ENCODE measurements at regions not wholly inside any gene's neighbourhood (a gene's known extent, or its start where the extent isn't known, plus 50 kb on each side); places are given as distances from the start of the nearest gene placed in this dataset.

DNA sequence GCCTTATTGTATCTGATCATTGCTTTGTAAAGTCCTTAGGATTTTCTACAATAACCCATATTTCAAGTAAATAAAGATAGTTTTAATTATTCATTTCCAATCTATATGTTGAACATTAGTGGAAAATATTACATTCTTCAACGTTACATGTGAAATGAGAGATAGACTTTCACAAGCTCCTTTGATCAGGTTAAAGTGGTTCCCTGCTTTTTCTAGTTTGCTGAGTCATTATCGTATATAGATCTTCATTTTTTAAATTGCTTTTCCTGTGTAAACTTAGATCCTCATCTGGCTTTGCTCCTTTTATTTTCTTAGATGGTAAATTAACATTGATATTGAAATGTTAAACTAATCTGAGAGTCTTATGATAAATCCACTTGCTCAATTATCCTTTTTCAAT, 599.0 kb downstream of the TRAM1L1 start:
- Mint-ChIP-seq H3K9me3 (no peaks in the 10 kb centered on the region), H3K4me1 (peaks cover 3% of the 10 kb centered on the region; the same call in 1 of the 3 replicates)

DNA sequence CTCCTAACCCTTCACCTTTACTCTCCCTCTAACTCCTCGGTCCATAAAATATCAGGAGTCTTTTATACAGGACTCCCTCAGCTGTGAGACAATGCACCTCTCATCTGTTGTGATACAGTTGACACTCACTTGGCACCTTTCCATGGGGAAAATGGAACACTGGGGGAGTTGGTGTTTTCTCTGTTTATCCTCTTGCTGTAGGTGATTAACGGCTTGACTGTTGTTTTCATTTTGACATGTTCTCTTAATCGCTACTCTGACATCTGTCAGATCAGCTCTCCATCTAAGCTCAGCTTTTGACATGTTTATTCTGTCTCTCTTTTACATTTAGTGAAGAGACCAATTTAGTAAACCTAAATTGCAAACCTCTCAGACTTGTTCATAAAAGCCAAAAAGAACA, 604.8 kb downstream of the TRAM1L1 start:
- H4K20me1 ChIP-seq (replicated peaks; ENCODE audit: insufficient read depth): no peaks in the 10 kb centered on the region
- peaks cover 10% of the 10 kb centered on the region for H3K36me3 Mint-ChIP-seq (ENCODE audit: low read depth)
- no peak for DNase-seq (ENCODE audit: low spot score)
- H3K27ac Mint-ChIP-seq: no peak overlapping the region
- H3K27me3 ChIP-seq (ENCODE audit: insufficient read depth): no peaks in the 10 kb centered on the region
- no peaks in the 10 kb centered on the region for H3K4me1 ChIP-seq (ENCODE audit: insufficient read depth)
- H3K27ac ChIP-seq (ENCODE audit: low read depth): no peak overlapping the region
- H3K9me3 Mint-ChIP-seq: peaks cover 17% of the 10 kb centered on the region
- peaks cover 2% of the 10 kb centered on the region for H3K27me3 Mint-ChIP-seq (ENCODE audit: insufficient read depth, low read depth, poor library complexity)
- no peaks in the 10 kb centered on the region for H3F3A ChIP-seq (replicated peaks; ENCODE audit: low read depth)
- no peak for ATAC-seq
- H3K4me3 ChIP-seq: no peak overlapping the region
- no peak overlapping the region for H3K4me3 Mint-ChIP-seq
- no peak overlapping the region for H2AFZ ChIP-seq
- H3K4me2 ChIP-seq: no peak overlapping the region
- H3K79me2 ChIP-seq (replicated peaks; ENCODE audit: insufficient read depth): no peaks in the 10 kb centered on the region
- H3K4me1 Mint-ChIP-seq: peaks cover 3% of the 10 kb centered on the region; the same call in 1 of the 3 replicates
- 0 out of 2 replicates have a peak, but pooled peaks cover 3% of the 10 kb centered on the region for H3K9me2 ChIP-seq (ENCODE audit: insufficient read depth)
- H3K36me3 ChIP-seq (ENCODE audit: insufficient read depth): no peaks in the 10 kb centered on the region
- no peak for TF ChIP-seq NANOG (IDR thresholded peaks at IDR 0.05; ENCODE audit: borderline replicate concordance)
- TF ChIP-seq, protein P1, sequence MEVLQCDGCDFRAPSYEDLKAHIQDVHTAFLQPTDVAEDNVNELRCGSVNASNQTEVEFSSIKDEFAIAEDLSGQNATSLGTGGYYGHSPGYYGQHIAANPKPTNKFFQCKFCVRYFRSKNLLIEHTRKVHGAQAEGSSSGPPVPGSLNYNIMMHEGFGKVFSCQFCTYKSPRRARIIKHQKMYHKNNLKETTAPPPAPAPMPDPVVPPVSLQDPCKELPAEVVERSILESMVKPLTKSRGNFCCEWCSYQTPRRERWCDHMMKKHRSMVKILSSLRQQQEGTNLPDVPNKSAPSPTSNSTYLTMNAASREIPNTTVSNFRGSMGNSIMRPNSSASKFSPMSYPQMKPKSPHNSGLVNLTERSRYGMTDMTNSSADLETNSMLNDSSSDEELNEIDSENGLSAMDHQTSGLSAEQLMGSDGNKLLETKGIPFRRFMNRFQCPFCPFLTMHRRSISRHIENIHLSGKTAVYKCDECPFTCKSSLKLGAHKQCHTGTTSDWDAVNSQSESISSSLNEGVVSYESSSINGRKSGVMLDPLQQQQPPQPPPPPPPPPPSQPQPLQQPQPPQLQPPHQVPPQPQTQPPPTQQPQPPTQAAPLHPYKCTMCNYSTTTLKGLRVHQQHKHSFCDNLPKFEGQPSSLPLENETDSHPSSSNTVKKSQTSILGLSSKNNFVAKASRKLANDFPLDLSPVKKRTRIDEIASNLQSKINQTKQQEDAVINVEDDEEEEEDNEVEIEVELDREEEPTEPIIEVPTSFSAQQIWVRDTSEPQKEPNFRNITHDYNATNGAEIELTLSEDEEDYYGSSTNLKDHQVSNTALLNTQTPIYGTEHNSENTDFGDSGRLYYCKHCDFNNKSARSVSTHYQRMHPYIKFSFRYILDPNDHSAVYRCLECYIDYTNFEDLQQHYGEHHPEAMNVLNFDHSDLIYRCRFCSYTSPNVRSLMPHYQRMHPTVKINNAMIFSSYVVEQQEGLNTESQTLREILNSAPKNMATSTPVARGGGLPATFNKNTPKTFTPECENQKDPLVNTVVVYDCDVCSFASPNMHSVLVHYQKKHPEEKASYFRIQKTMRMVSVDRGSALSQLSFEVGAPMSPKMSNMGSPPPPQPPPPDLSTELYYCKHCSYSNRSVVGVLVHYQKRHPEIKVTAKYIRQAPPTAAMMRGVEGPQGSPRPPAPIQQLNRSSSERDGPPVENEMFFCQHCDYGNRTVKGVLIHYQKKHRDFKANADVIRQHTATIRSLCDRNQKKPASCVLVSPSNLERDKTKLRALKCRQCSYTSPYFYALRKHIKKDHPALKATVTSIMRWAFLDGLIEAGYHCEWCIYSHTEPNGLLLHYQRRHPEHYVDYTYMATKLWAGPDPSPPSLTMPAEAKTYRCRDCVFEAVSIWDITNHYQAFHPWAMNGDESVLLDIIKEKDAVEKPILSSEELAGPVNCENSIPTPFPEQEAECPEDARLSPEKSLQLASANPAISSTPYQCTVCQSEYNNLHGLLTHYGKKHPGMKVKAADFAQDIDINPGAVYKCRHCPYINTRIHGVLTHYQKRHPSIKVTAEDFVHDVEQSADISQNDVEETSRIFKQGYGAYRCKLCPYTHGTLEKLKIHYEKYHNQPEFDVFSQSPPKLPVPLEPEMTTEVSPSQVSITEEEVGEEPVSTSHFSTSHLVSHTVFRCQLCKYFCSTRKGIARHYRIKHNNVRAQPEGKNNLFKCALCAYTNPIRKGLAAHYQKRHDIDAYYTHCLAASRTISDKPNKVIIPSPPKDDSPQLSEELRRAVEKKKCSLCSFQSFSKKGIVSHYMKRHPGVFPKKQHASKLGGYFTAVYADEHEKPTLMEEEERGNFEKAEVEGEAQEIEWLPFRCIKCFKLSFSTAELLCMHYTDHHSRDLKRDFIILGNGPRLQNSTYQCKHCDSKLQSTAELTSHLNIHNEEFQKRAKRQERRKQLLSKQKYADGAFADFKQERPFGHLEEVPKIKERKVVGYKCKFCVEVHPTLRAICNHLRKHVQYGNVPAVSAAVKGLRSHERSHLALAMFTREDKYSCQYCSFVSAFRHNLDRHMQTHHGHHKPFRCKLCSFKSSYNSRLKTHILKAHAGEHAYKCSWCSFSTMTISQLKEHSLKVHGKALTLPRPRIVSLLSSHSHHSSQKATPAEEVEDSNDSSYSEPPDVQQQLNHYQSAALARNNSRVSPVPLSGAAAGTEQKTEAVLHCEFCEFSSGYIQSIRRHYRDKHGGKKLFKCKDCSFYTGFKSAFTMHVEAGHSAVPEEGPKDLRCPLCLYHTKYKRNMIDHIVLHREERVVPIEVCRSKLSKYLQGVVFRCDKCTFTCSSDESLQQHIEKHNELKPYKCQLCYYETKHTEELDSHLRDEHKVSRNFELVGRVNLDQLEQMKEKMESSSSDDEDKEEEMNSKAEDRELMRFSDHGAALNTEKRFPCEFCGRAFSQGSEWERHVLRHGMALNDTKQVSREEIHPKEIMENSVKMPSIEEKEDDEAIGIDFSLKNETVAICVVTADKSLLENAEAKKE (CRISPR knock-in tag; IDR thresholded peaks at IDR 0.05): no peak
- no peak for TF ChIP-seq ZNF114 (CRISPR knock-in tag; IDR thresholded peaks at IDR 0.05)
- TF ChIP-seq JUNB (IDR thresholded peaks at IDR 0.05; ENCODE audit: unreplicated experiment): no peak
- no peak for TF ChIP-seq STAT1 (IDR thresholded peaks at IDR 0.05; ENCODE audit: unreplicated experiment)
- TF ChIP-seq EZH2 (IDR thresholded peaks at IDR 0.05; ENCODE audit: low read depth, unreplicated experiment): no peak
- TF ChIP-seq POLR2AphosphoS5 (IDR thresholded peaks at IDR 0.05; ENCODE audit: low read depth): no peak
- TF ChIP-seq CREB1 (CRISPR knock-in tag; IDR thresholded peaks at IDR 0.05; ENCODE audit: low read depth): no peak
- TF ChIP-seq, protein P2, sequence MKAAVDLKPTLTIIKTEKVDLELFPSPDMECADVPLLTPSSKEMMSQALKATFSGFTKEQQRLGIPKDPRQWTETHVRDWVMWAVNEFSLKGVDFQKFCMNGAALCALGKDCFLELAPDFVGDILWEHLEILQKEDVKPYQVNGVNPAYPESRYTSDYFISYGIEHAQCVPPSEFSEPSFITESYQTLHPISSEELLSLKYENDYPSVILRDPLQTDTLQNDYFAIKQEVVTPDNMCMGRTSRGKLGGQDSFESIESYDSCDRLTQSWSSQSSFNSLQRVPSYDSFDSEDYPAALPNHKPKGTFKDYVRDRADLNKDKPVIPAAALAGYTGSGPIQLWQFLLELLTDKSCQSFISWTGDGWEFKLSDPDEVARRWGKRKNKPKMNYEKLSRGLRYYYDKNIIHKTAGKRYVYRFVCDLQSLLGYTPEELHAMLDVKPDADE (IDR thresholded peaks at IDR 0.05): no peak
- TF ChIP-seq, protein P3, sequence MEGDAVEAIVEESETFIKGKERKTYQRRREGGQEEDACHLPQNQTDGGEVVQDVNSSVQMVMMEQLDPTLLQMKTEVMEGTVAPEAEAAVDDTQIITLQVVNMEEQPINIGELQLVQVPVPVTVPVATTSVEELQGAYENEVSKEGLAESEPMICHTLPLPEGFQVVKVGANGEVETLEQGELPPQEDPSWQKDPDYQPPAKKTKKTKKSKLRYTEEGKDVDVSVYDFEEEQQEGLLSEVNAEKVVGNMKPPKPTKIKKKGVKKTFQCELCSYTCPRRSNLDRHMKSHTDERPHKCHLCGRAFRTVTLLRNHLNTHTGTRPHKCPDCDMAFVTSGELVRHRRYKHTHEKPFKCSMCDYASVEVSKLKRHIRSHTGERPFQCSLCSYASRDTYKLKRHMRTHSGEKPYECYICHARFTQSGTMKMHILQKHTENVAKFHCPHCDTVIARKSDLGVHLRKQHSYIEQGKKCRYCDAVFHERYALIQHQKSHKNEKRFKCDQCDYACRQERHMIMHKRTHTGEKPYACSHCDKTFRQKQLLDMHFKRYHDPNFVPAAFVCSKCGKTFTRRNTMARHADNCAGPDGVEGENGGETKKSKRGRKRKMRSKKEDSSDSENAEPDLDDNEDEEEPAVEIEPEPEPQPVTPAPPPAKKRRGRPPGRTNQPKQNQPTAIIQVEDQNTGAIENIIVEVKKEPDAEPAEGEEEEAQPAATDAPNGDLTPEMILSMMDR (conservative IDR thresholded peaks at IDR 0.05; ENCODE audit: low read depth in 2 of 2): no peak
- TF ChIP-seq EZH2phosphoT487 (IDR thresholded peaks at IDR 0.05; ENCODE audit: unreplicated experiment): no peak

More for the DNA sequence above, 599.0 kb downstream of the TRAM1L1 start:
- Histone ChIP-seq H2AFZ (no peak overlapping the region), H3K9me2 (ENCODE audit: insufficient read depth) (no peaks in the 10 kb centered on the region), H3K27ac (ENCODE audit: low read depth) (no peak overlapping the region), H3K4me1 (ENCODE audit: insufficient read depth) (no peaks in the 10 kb centered on the region), H3K36me3 (ENCODE audit: insufficient read depth) (no peaks in the 10 kb centered on the region), H3K79me2 (replicated peaks; ENCODE audit: insufficient read depth) (no peaks in the 10 kb centered on the region), H3F3A (replicated peaks; ENCODE audit: low read depth) (no peaks in the 10 kb centered on the region), H3K27me3 (ENCODE audit: insufficient read depth) (no peaks in the 10 kb centered on the region), H3K4me3 (no peak overlapping the region), H4K20me1 (replicated peaks; ENCODE audit: insufficient read depth) (no peaks in the 10 kb centered on the region), H3K4me2 (no peak overlapping the region)
- no peak for DNase-seq (ENCODE audit: low spot score)
- TF ChIP-seq EZH2phosphoT487 (IDR thresholded peaks at IDR 0.05; ENCODE audit: unreplicated experiment) (no peak), POLR2AphosphoS5 (IDR thresholded peaks at IDR 0.05; ENCODE audit: low read depth) (no peak), CREB1 (CRISPR knock-in tag; IDR thresholded peaks at IDR 0.05; ENCODE audit: low read depth) (no peak)
- H3K27me3 Mint-ChIP-seq (ENCODE audit: insufficient read depth, low read depth, poor library complexity): peaks cover 2% of the 10 kb centered on the region
- no peaks in the 10 kb centered on the region for H3K36me3 Mint-ChIP-seq (ENCODE audit: low read depth)
- no peak overlapping the region for H3K4me3 Mint-ChIP-seq
- peak overlapping the region; percentile 80; the same call in 1 of the 2 replicates for H3K27ac Mint-ChIP-seq
- no peak for ATAC-seq

Measured in GM23338 (cell line).